Fibroblast of peridontal ligament (primary cell): ENCODE measurements at regions not wholly inside any gene's neighbourhood (a gene's known extent, or its start where the extent isn't known, plus 50 kb on each side); places are given as distances from the start of the nearest gene placed in this dataset.
"Not testable (repeated sequence)": the region's sequence is repeated elsewhere in the genome, so short reads cannot be mapped to it uniquely, and the experiment has no call there.

Experiments
- DNase-seq: peaks from one replicate; pipeline ENCODE4 v3.0.0-alpha.2; 2010; ENCODE audit errors: extremely low read depth

- DNase-seq, result no peak
These were observed 653.0 kb upstream of the CHAC2 start for GRCh38 chr2:53114582-53114981.

GRCh38 chr2:53112408-53112807, 655.2 kb upstream of the CHAC2 start:
- not testable (repeated sequence) for DNase-seq

GRCh38 chr2:53111406-53111805, 656.2 kb upstream of the CHAC2 start:
- no peak for DNase-seq

- DNase-seq, result no peak
These were observed 656.6 kb upstream of the CHAC2 start for GRCh38 chr2:53111004-53111403.

GRCh38 chr2:53108246-53108645, 659.4 kb upstream of the CHAC2 start:
- no peak for DNase-seq

- DNase-seq, result peak; percentile 63
These were observed 663.3 kb upstream of the CHAC2 start for GRCh38 chr2:53104263-53104662.

- DNase-seq, result peak; percentile 64
These were observed 663.9 kb upstream of the CHAC2 start for GRCh38 chr2:53103679-53104078.

- DNase-seq, result no peak
These were observed 668.9 kb upstream of the CHAC2 start for GRCh38 chr2:53098696-53099078.

GRCh38 chr2:53096351-53096750, 671.3 kb upstream of the CHAC2 start:
- peak; percentile 3 for DNase-seq

GRCh38 chr2:53095664-53096063, 671.9 kb upstream of the CHAC2 start:
- DNase-seq, result no peak

GRCh38 chr2:53095227-53095626, 672.4 kb upstream of the CHAC2 start:
- no peak for DNase-seq

- no peak for DNase-seq
These were observed 674.2 kb upstream of the CHAC2 start for GRCh38 chr2:53093355-53093754.

GRCh38 chr2:53091183-53091582, 676.4 kb upstream of the CHAC2 start:
- no peak for DNase-seq

- DNase-seq, result no peak
These were observed 679.6 kb upstream of the CHAC2 start for GRCh38 chr2:53087874-53088461.

GRCh38 chr2:53087262-53087873, 680.2 kb upstream of the CHAC2 start:
- DNase-seq, result peak; percentile 74

GRCh38 chr2:53077413-53077812, 690.2 kb upstream of the CHAC2 start:
- DNase-seq, result no peak

GRCh38 chr2:53075760-53076159, 691.8 kb upstream of the CHAC2 start:
- DNase-seq, result peak; percentile 18

- DNase-seq, result no peak
These were observed 700.1 kb upstream of the CHAC2 start for GRCh38 chr2:53067533-53067932.

- DNase-seq, result no peak
These were observed 700.5 kb upstream of the CHAC2 start for GRCh38 chr2:53067056-53067455.

GRCh38 chr2:53064154-53064553, 703.5 kb upstream of the CHAC2 start:
- no peak for DNase-seq

GRCh38 chr2:53058526-53058925, 709.1 kb upstream of the CHAC2 start:
- DNase-seq, result peak; percentile 8

GRCh38 chr2:53053937-53054336, 713.7 kb upstream of the CHAC2 start:
- no peak for DNase-seq

GRCh38 chr2:53051157-53051556, 716.4 kb upstream of the CHAC2 start:
- DNase-seq, result no peak
